NCI-H2196 (cell line): ENCODE measurements at regions not wholly inside any gene's neighbourhood (a gene's known extent, or its start where the extent isn't known, plus 50 kb on each side); places are given as distances from the start of the nearest gene placed in this dataset.
A peak's percentile ranks its signal among the peaks of the same experiment; 100 is the strongest.

Experiments used
- DNase-seq: peaks from one replicate; lab custom pipeline; 2025; ENCODE audit not compliant: unreplicated experiment; lab: John Stamatoyannopoulos, UW

- peak; percentile 75 for DNase-seq
Measured at GRCh38 chr17:79298799-79299198, 224.2 kb downstream of the ENGASE start.

- no peak for DNase-seq
Measured at GRCh38 chr17:79296243-79296642, 221.6 kb downstream of the ENGASE start.

GRCh38 chr17:79295307-79295706 lies 220.7 kb downstream of the ENGASE start:
- no peak for DNase-seq

GRCh38 chr17:79294459-79295071 lies 219.9 kb downstream of the ENGASE start:
- DNase-seq = no peak

- no peak for DNase-seq
Measured at GRCh38 chr17:79292501-79292900, 217.9 kb downstream of the ENGASE start.

- DNase-seq = no peak
Measured at GRCh38 chr17:79291391-79291790, 216.8 kb downstream of the ENGASE start.

- DNase-seq = no peak
Measured at GRCh38 chr17:79290726-79291125, 216.1 kb downstream of the ENGASE start.

GRCh38 chr17:79288950-79289349 lies 214.3 kb downstream of the ENGASE start:
- DNase-seq = no peak

GRCh38 chr17:79286440-79286839 lies 211.8 kb downstream of the ENGASE start:
- no peak for DNase-seq

- DNase-seq = no peak
Measured at GRCh38 chr17:79285973-79286372, 211.3 kb downstream of the ENGASE start.

- DNase-seq = no peak
Measured at GRCh38 chr17:79282294-79282693, 207.7 kb downstream of the ENGASE start.

GRCh38 chr17:79281803-79282202 lies 207.2 kb downstream of the ENGASE start:
- DNase-seq = no peak

- DNase-seq = no peak
Measured at GRCh38 chr17:79280866-79281572, 206.4 kb downstream of the ENGASE start.

- no peak for DNase-seq
Measured at GRCh38 chr17:79280010-79280409, 205.4 kb downstream of the ENGASE start.

GRCh38 chr17:79279320-79279719 lies 204.7 kb downstream of the ENGASE start:
- DNase-seq = no peak

- no peak for DNase-seq
Measured at GRCh38 chr17:79276821-79277220, 202.2 kb downstream of the ENGASE start.

GRCh38 chr17:79273660-79274059 lies 199.0 kb downstream of the ENGASE start:
- peak; percentile 51 for DNase-seq

GRCh38 chr17:79272666-79273219 lies 198.1 kb downstream of the ENGASE start:
- DNase-seq = peak; percentile 18

- no peak for DNase-seq
Measured at GRCh38 chr17:79272220-79272619, 197.6 kb downstream of the ENGASE start.

GRCh38 chr17:79269620-79270019 lies 195.0 kb downstream of the ENGASE start:
- DNase-seq = no peak

GRCh38 chr17:79263191-79263590 lies 188.6 kb downstream of the ENGASE start:
- no peak for DNase-seq

- DNase-seq = no peak
Measured at GRCh38 chr17:79262624-79263023, 188.0 kb downstream of the ENGASE start.
